ENCODE measurements at regions not wholly inside any gene's neighbourhood (a gene's known extent, or its start where the extent isn't known, plus 50 kb on each side); places are given as distances from the start of the nearest gene placed in this dataset.

DNA sequence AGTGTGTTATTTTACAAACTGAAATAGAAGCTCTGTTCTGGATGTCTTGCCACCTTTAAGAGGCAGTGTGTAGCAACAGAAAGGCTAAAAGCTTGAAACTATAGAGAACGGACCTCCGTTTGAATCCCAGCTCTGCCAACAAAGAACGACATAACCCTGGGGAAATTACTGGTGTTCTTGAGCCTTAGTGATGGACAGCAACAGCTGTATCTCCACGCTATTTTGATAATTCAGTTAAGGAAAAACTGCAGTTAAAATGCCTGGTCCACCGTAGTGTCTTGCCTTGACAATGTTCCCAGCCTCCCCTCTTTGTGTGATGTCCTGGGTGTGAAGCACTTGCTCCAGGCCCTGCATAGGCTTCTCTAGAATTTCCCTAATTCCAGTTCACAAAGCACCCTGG lies 256.8 kb upstream of the HS3ST1 start:
- TF ChIP-seq, protein P1, sequence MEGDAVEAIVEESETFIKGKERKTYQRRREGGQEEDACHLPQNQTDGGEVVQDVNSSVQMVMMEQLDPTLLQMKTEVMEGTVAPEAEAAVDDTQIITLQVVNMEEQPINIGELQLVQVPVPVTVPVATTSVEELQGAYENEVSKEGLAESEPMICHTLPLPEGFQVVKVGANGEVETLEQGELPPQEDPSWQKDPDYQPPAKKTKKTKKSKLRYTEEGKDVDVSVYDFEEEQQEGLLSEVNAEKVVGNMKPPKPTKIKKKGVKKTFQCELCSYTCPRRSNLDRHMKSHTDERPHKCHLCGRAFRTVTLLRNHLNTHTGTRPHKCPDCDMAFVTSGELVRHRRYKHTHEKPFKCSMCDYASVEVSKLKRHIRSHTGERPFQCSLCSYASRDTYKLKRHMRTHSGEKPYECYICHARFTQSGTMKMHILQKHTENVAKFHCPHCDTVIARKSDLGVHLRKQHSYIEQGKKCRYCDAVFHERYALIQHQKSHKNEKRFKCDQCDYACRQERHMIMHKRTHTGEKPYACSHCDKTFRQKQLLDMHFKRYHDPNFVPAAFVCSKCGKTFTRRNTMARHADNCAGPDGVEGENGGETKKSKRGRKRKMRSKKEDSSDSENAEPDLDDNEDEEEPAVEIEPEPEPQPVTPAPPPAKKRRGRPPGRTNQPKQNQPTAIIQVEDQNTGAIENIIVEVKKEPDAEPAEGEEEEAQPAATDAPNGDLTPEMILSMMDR (IDR thresholded peaks at IDR 0.05) = no peak
- TF ChIP-seq ATF2 (CRISPR knock-in tag; IDR thresholded peaks at IDR 0.05; ENCODE audit: borderline replicate concordance, low read depth) = no peak
- no peak for TF ChIP-seq NR3C1 (CRISPR knock-in tag; conservative IDR thresholded peaks at IDR 0.05; ENCODE audit: low read depth)
- TF ChIP-seq, protein P2, sequence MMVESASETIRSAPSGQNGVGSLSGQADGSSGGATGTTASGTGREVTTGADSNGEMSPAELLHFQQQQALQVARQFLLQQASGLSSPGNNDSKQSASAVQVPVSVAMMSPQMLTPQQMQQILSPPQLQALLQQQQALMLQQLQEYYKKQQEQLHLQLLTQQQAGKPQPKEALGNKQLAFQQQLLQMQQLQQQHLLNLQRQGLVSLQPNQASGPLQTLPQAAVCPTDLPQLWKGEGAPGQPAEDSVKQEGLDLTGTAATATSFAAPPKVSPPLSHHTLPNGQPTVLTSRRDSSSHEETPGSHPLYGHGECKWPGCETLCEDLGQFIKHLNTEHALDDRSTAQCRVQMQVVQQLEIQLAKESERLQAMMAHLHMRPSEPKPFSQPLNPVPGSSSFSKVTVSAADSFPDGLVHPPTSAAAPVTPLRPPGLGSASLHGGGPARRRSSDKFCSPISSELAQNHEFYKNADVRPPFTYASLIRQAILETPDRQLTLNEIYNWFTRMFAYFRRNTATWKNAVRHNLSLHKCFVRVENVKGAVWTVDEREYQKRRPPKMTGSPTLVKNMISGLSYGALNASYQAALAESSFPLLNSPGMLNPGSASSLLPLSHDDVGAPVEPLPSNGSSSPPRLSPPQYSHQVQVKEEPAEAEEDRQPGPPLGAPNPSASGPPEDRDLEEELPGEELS (CRISPR knock-in tag; IDR thresholded peaks at IDR 0.05) = no peak
- TF ChIP-seq, protein P3, sequence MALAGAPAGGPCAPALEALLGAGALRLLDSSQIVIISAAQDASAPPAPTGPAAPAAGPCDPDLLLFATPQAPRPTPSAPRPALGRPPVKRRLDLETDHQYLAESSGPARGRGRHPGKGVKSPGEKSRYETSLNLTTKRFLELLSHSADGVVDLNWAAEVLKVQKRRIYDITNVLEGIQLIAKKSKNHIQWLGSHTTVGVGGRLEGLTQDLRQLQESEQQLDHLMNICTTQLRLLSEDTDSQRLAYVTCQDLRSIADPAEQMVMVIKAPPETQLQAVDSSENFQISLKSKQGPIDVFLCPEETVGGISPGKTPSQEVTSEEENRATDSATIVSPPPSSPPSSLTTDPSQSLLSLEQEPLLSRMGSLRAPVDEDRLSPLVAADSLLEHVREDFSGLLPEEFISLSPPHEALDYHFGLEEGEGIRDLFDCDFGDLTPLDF (CRISPR knock-in tag; IDR thresholded peaks at IDR 0.05) = no peak
- TF ChIP-seq ZNF671 (CRISPR knock-in tag; IDR thresholded peaks at IDR 0.05) = no peak
- no peak for TF ChIP-seq ZNF281 (CRISPR knock-in tag; IDR thresholded peaks at IDR 0.05)
- TF ChIP-seq NFATC4 (CRISPR knock-in tag; IDR thresholded peaks at IDR 0.05) = no peak
- no peak for TF ChIP-seq NR1H2 (CRISPR knock-in tag; IDR thresholded peaks at IDR 0.05)
- no peak for TF ChIP-seq SMAD3 (CRISPR knock-in tag; IDR thresholded peaks at IDR 0.05; ENCODE audit: borderline replicate concordance)
- TF ChIP-seq, protein P4, sequence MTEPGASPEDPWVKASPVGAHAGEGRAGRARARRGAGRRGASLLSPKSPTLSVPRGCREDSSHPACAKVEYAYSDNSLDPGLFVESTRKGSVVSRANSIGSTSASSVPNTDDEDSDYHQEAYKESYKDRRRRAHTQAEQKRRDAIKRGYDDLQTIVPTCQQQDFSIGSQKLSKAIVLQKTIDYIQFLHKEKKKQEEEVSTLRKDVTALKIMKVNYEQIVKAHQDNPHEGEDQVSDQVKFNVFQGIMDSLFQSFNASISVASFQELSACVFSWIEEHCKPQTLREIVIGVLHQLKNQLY (CRISPR knock-in tag; IDR thresholded peaks at IDR 0.05) = no peak
